ENCODE measurements at regions not wholly inside any gene's neighbourhood (a gene's known extent, or its start where the extent isn't known, plus 50 kb on each side); places are given as distances from the start of the nearest gene placed in this dataset.
A peak's percentile ranks its signal among the peaks of the same experiment; 100 is the strongest.

- H3K27ac ChIP-seq, result no peak overlapping the region
- peak in 1 of 2 donors; percentile 26 for DNase-seq (ENCODE audit: low spot score in 2 of 2)
- TF ChIP-seq POLR2AphosphoS5 (IDR thresholded peaks at IDR 0.05) (no peak), POLR2A (IDR thresholded peaks at IDR 0.05) (no peak), EP300 (IDR thresholded peaks at IDR 0.05) (no peak), CTCF (IDR thresholded peaks at IDR 0.05) (no peak)
- H3K27me3 ChIP-seq, result no peaks in the 10 kb centered on the region
- H3K9me3 ChIP-seq, result no peaks in the 10 kb centered on the region
- H3K36me3 ChIP-seq, result no peaks in the 10 kb centered on the region
- WGBS, result 67% methylated on average over 1 of the region's 1 CpG
- no peak overlapping the region for H3K4me3 ChIP-seq
- no peaks in the 10 kb centered on the region for H3K4me1 ChIP-seq
Measured at GRCh38 chr14:98826618-98827017, 445.4 kb downstream of the BCL11B start.

GRCh38 chr14:98834119-98834518, 437.9 kb downstream of the BCL11B start:
- Histone ChIP-seq H3K4me1 (peaks cover 5% of the 10 kb centered on the region), H3K4me3 (no peak overlapping the region), H3K27ac (no peak overlapping the region), H3K27me3 (no peaks in the 10 kb centered on the region), H3K36me3 (no peaks in the 10 kb centered on the region), H3K9me3 (no peaks in the 10 kb centered on the region)
- peak in 1 of 2 donors; percentile 28 for DNase-seq (ENCODE audit: low spot score in 2 of 2)
- WGBS, result 79% methylated on average over 2 of the region's 2 CpGs
- no peak for TF ChIP-seq POLR2A (IDR thresholded peaks at IDR 0.05)
- TF ChIP-seq CTCF (IDR thresholded peaks at IDR 0.05), result no peak
- TF ChIP-seq EP300 (IDR thresholded peaks at IDR 0.05), result no peak
- TF ChIP-seq POLR2AphosphoS5 (IDR thresholded peaks at IDR 0.05), result no peak

GRCh38 chr14:98835051-98835824, 436.8 kb downstream of the BCL11B start:
- Histone ChIP-seq H3K27ac (no peak overlapping the region), H3K27me3 (no peaks in the 10 kb centered on the region), H3K36me3 (no peaks in the 10 kb centered on the region), H3K4me3 (no peak overlapping the region), H3K9me3 (no peaks in the 10 kb centered on the region), H3K4me1 (peaks cover 5% of the 10 kb centered on the region)
- peak in 1 of 2 donors; percentile 47 for DNase-seq (ENCODE audit: low spot score in 2 of 2)
- WGBS, result 88% methylated on average over 14 of the region's 14 CpGs
- TF ChIP-seq EP300 (IDR thresholded peaks at IDR 0.05) (no peak), POLR2A (IDR thresholded peaks at IDR 0.05) (no peak), POLR2AphosphoS5 (IDR thresholded peaks at IDR 0.05) (no peak), CTCF (IDR thresholded peaks at IDR 0.05) (no peak)

- H3K27ac ChIP-seq, result no peak overlapping the region
- H3K27me3 ChIP-seq, result no peaks in the 10 kb centered on the region
- no peak overlapping the region for H3K4me3 ChIP-seq
- no peaks in the 10 kb centered on the region for H3K9me3 ChIP-seq
- DNase-seq (ENCODE audit: low spot score in 2 of 2), result peak in 1 of 2 donors; percentile 45
- no peaks in the 10 kb centered on the region for H3K36me3 ChIP-seq
- H3K4me1 ChIP-seq, result peaks cover 5% of the 10 kb centered on the region
- no peak for TF ChIP-seq CTCF (IDR thresholded peaks at IDR 0.05)
- no peak for TF ChIP-seq POLR2A (IDR thresholded peaks at IDR 0.05)
- no peak for TF ChIP-seq EP300 (IDR thresholded peaks at IDR 0.05)
- TF ChIP-seq POLR2AphosphoS5 (IDR thresholded peaks at IDR 0.05), result no peak
- WGBS, result 90% methylated on average over 2 of the region's 2 CpGs
Measured at GRCh38 chr14:98835825-98836100, 436.2 kb downstream of the BCL11B start.

GRCh38 chr14:98840091-98840490, 431.9 kb downstream of the BCL11B start:
- H3K9me3 ChIP-seq, result no peaks in the 10 kb centered on the region
- DNase-seq (ENCODE audit: low spot score in 2 of 2), result peak in 1 of 2 donors; percentile 52
- no peaks in the 10 kb centered on the region for H3K36me3 ChIP-seq
- H3K27ac ChIP-seq, result no peak overlapping the region
- H3K4me3 ChIP-seq, result no peak overlapping the region
- H3K27me3 ChIP-seq, result no peaks in the 10 kb centered on the region
- TF ChIP-seq POLR2A (IDR thresholded peaks at IDR 0.05) (no peak), EP300 (IDR thresholded peaks at IDR 0.05) (no peak), POLR2AphosphoS5 (IDR thresholded peaks at IDR 0.05) (no peak), CTCF (IDR thresholded peaks at IDR 0.05) (no peak)
- H3K4me1 ChIP-seq, result no peaks in the 10 kb centered on the region
- WGBS, result 61% methylated on average over 4 of the region's 4 CpGs

All from suprapubic skin (tissue), 4 donors.